ENCODE measurements at regions not wholly inside any gene's neighbourhood (a gene's known extent, or its start where the extent isn't known, plus 50 kb on each side); places are given as distances from the start of the nearest gene placed in this dataset.

GRCh38 chr1:194309697-194310096, 1123.3 kb upstream of the B3GALT2 start:
- no peak for TF ChIP-seq CTCF (IDR thresholded peaks at IDR 0.05; ENCODE audit: insufficient read depth, low read depth, low read length)
- no peak for DNase-seq (ENCODE audit: low read depth)
- no peak overlapping the region for H3K4me3 ChIP-seq (ENCODE audit: low read depth, low read length)

GRCh38 chr1:194309269-194309668, 1122.9 kb upstream of the B3GALT2 start:
- no peak overlapping the region for H3K4me3 ChIP-seq (ENCODE audit: low read depth, low read length)
- DNase-seq (ENCODE audit: low read depth), result no peak
- TF ChIP-seq CTCF (IDR thresholded peaks at IDR 0.05; ENCODE audit: insufficient read depth, low read depth, low read length), result no peak

GRCh38 chr1:194300776-194301175, 1114.4 kb upstream of the B3GALT2 start:
- no peak overlapping the region for H3K4me3 ChIP-seq (ENCODE audit: low read depth, low read length)
- no peak for TF ChIP-seq CTCF (IDR thresholded peaks at IDR 0.05; ENCODE audit: insufficient read depth, low read depth, low read length)
- no peak for DNase-seq (ENCODE audit: low read depth)

- DNase-seq (ENCODE audit: low read depth), result no peak
- no peak for TF ChIP-seq CTCF (IDR thresholded peaks at IDR 0.05; ENCODE audit: insufficient read depth, low read depth, low read length)
- H3K4me3 ChIP-seq (ENCODE audit: low read depth, low read length), result no peak overlapping the region
Measured at GRCh38 chr1:194300340-194300739, 1113.9 kb upstream of the B3GALT2 start.

- TF ChIP-seq CTCF (IDR thresholded peaks at IDR 0.05; ENCODE audit: insufficient read depth, low read depth, low read length), result no peak
- no peak for DNase-seq (ENCODE audit: low read depth)
- no peak overlapping the region for H3K4me3 ChIP-seq (ENCODE audit: low read depth, low read length)
Measured at GRCh38 chr1:194298007-194298598, 1111.7 kb upstream of the B3GALT2 start.

GRCh38 chr1:194297094-194297493, 1110.7 kb upstream of the B3GALT2 start:
- no peak overlapping the region for H3K4me3 ChIP-seq (ENCODE audit: low read depth, low read length)
- no peak for DNase-seq (ENCODE audit: low read depth)
- no peak for TF ChIP-seq CTCF (IDR thresholded peaks at IDR 0.05; ENCODE audit: insufficient read depth, low read depth, low read length)

DNA sequence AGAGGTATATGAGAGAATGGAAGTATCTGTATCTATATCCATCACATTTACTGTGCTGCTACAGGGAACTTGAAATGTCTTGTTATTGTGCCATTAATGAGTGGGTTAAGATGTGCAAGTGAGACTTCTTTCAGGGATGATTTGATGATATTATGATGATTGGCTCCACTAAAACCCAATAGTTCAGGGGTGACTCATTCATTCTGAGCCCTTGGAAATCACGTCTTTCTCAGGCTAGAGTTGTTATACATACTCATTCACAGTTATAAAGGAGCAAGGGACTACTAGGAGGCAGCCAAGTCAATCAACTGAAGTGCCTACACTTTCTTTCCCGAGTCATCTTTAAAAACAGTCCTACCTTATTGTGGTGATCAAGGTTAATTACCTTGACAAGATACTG, 1109.8 kb upstream of the B3GALT2 start:
- H3K4me3 ChIP-seq (ENCODE audit: low read depth, low read length), result no peak overlapping the region
- DNase-seq (ENCODE audit: low read depth), result no peak
- TF ChIP-seq CTCF (IDR thresholded peaks at IDR 0.05; ENCODE audit: insufficient read depth, low read depth, low read length), result no peak

Measured in fibroblast of villous mesenchyme (primary cell).